Nephron (organoid): ENCODE measurements at regions not wholly inside any gene's neighbourhood (a gene's known extent, or its start where the extent isn't known, plus 50 kb on each side); places are given as distances from the start of the nearest gene placed in this dataset.
"Not testable (repeated sequence)": the region's sequence is repeated elsewhere in the genome, so short reads cannot be mapped to it uniquely, and the experiment has no call there.

Experiments
- H3K27ac Mint-ChIP-seq, 3 experiments: 2 replicates each; pipeline ENCODE4 v1.8.0; 2020; ENCODE audit warnings: mixed read lengths in 3 of 3, mild to moderate bottlenecking in 2 of 3, moderate library complexity in 1 of 3
- H3K27me3 Mint-ChIP-seq: 2 replicates; pipeline ENCODE4 v1.8.0; 2021; ENCODE audit warnings: low read depth, mild to moderate bottlenecking, moderate library complexity, mixed read lengths
- H3K36me3 Mint-ChIP-seq: 2 replicates; pipeline ENCODE4 v1.8.0; 2020; ENCODE audit warnings: low read depth, mixed read lengths
- H3K4me1 Mint-ChIP-seq: 2 replicates; pipeline ENCODE4 v1.8.0; 2020; ENCODE audit warnings: mixed read lengths
- H3K4me3 Mint-ChIP-seq, 3 experiments: 2 replicates each; pipeline ENCODE4 v1.8.0; 2020; ENCODE audit warnings: mild to moderate bottlenecking in 3 of 3, mixed read lengths in 3 of 3, moderate library complexity in 2 of 3
- H3K9me3 Mint-ChIP-seq: 2 replicates; pipeline ENCODE4 v1.8.0; 2020; ENCODE audit warnings: mixed read lengths
- TF ChIP-seq, protein P1 (sequence below), 3 experiments: fragments of 200-600 bp; sonication (generic); IDR thresholded peaks; one replicate each; pipeline ENCODE4 v1.5.0; 2021; ENCODE audit warnings: antibody characterized with exemption in 3 of 3; ENCODE audit not compliant: unreplicated experiment in 3 of 3

DNA sequence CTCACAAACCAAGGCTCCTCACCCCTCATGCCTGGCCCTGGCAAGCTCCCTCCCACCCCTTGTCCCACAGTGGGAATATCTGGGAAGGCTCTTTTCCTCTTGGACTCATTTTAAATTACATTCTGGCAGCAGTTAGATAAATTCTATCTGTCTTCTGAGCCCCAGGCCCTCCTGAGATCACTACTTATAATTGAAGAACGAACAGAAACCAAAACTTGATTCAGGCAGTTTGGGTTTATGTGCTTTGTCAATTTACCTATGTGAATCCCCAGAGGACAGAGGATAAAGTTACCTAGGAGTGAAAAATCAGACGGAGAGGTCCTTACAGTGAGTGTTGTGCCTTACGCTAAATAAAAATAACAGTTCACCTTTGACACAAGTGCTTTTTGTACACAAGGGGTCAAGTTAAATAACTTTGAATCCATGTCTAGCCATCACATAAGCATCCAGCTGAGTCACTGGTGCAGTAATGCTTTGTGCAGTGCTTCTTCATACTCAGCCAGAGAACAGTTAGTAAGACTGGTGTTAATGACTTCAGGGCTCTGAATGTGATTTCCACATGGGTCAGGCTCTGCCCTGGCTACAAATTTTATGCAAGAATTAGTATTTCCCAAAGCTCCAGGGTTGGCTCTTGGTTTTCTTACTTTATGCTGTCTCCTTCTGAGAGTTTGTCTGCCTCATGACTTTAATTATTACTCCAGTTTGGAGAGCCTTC, 329.3 kb downstream of the INSIG2 start:
- Mint-ChIP-seq H3K9me3 (peaks cover 32% of the 10 kb centered on the region), H3K4me3 (no peak overlapping the region), H3K27ac (no peak overlapping the region), H3K4me1 (no peaks in the 10 kb centered on the region), H3K36me3 (no peaks in the 10 kb centered on the region), H3K27me3 (peaks cover 5% of the 10 kb centered on the region)
- TF ChIP-seq, protein P1, sequence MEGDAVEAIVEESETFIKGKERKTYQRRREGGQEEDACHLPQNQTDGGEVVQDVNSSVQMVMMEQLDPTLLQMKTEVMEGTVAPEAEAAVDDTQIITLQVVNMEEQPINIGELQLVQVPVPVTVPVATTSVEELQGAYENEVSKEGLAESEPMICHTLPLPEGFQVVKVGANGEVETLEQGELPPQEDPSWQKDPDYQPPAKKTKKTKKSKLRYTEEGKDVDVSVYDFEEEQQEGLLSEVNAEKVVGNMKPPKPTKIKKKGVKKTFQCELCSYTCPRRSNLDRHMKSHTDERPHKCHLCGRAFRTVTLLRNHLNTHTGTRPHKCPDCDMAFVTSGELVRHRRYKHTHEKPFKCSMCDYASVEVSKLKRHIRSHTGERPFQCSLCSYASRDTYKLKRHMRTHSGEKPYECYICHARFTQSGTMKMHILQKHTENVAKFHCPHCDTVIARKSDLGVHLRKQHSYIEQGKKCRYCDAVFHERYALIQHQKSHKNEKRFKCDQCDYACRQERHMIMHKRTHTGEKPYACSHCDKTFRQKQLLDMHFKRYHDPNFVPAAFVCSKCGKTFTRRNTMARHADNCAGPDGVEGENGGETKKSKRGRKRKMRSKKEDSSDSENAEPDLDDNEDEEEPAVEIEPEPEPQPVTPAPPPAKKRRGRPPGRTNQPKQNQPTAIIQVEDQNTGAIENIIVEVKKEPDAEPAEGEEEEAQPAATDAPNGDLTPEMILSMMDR (IDR thresholded peaks at IDR 0.05; ENCODE audit: unreplicated experiment in 3 of 3): no peak

DNA sequence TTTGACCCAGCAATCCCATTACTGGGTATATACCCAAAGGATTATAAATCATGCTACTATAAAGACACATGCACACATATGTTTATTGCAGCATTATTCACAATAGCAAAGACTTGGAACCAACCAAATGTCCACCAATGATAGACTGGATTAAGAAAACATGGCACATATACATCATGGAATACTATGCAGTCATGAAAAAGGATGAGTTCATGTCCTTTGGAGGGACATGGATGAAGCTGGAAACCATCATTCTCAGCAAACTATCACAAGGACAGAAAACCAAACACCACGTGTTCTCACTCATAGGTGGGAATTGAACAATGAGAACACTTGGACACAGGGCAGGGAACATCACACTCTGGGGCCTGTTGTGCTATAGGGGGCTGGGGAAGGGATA, 326.9 kb downstream of the INSIG2 start:
- H3K4me3 Mint-ChIP-seq, H3K4me1 Mint-ChIP-seq: not testable (repeated sequence)

DNA sequence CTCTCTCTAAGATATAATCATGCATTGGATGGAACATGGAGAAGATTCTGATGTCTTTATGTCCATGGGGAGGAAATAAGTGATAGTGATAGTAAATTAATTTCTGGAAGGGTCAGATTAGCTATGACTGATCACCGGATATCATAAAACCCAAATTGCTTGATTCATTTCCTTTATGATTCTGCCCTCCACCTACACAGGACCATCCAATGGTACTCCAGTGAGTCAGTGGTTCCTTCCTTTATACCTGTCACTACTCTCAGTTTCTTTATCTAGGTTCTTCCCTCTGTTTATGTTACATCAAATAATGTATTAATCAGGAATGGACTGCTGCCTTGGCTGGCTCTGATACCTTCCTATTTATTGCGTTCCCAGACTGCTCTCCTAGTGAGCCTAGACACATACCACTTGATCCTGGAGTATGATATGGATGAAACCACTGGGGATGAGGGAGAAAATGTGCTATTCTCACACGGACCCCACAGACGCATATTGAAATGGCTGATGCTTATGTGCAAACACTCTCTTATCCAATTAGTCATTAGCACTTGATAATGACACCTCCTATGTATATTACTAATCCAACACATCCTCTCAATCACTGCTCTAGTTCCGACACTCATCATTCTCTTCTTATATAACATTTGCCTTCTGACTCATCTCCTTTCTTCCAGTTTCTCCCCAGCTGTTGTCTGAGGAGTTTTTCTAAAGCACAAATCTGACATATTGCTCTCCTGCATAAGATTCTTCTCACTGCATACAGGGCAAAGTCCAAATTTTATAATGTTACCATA, 315.6 kb downstream of the INSIG2 start:
- Mint-ChIP-seq H3K27ac (no peak overlapping the region), H3K27me3 (no peaks in the 10 kb centered on the region), H3K9me3 (peaks cover 24% of the 10 kb centered on the region), H3K4me3 (no peak overlapping the region), H3K36me3 (no peaks in the 10 kb centered on the region), H3K4me1 (no peaks in the 10 kb centered on the region)
- TF ChIP-seq, protein P1 (IDR thresholded peaks at IDR 0.05; ENCODE audit: unreplicated experiment in 3 of 3): no peak

More for the DNA sequence above, 326.9 kb downstream of the INSIG2 start:
- not testable (repeated sequence) for H3K27ac Mint-ChIP-seq, H3K36me3 Mint-ChIP-seq, H3K27me3 Mint-ChIP-seq
- peaks cover 25% of the 10 kb centered on the region for H3K9me3 Mint-ChIP-seq

DNA sequence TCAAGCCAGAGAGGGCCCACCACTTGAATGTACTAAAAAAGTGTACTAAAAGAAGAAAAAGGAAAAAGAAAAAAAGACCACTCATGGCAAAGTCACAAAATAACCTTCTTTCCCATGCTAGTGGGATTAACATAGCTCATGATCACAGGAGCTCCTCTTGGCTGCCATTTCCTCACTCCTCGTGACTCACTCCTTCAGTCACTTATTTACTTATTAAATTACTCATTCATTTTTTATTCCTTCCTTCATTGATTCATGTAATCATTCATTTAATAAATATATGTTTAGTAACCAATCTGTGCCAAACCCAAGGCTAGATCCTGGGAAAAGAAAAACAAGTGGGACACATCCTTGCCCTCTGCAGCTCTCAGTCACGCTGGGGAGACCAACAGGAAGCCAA, 300.5 kb downstream of the INSIG2 start:
- peak overlapping the region in 1 of 3 experiments; percentile 11 for H3K27ac Mint-ChIP-seq
- H3K36me3 Mint-ChIP-seq: no peaks in the 10 kb centered on the region
- H3K9me3 Mint-ChIP-seq: peaks cover 12% of the 10 kb centered on the region
- no peaks in the 10 kb centered on the region for H3K27me3 Mint-ChIP-seq
- TF ChIP-seq, protein P1 (IDR thresholded peaks at IDR 0.05; ENCODE audit: unreplicated experiment in 3 of 3): no peak
- no peaks in the 10 kb centered on the region for H3K4me1 Mint-ChIP-seq
- no peak overlapping the region for H3K4me3 Mint-ChIP-seq

DNA sequence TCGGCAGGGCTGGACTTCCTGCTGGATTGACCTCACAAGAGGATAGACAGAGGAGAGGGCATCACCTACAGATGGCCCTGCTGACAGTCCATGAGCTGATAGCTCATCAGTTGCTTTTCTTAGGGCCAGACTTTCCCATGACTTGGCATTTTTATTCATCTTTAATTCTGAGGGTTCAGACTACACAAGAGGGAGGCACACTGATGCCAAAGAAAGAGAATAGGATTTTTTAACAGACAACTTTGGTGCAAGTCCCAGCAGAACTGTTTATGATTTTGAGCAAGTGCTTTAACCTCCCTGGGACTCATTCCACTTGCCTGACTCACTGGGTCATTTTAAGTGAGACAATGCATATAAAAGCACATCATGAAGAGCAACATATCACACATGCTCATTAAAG, 299.2 kb downstream of the INSIG2 start:
- Mint-ChIP-seq H3K27me3 (no peaks in the 10 kb centered on the region), H3K36me3 (no peaks in the 10 kb centered on the region), H3K27ac (no peak overlapping the region), H3K4me1 (no peaks in the 10 kb centered on the region), H3K4me3 (no peak overlapping the region), H3K9me3 (peaks cover 12% of the 10 kb centered on the region)
- TF ChIP-seq, protein P1 (IDR thresholded peaks at IDR 0.05; ENCODE audit: unreplicated experiment in 3 of 3): no peak

DNA sequence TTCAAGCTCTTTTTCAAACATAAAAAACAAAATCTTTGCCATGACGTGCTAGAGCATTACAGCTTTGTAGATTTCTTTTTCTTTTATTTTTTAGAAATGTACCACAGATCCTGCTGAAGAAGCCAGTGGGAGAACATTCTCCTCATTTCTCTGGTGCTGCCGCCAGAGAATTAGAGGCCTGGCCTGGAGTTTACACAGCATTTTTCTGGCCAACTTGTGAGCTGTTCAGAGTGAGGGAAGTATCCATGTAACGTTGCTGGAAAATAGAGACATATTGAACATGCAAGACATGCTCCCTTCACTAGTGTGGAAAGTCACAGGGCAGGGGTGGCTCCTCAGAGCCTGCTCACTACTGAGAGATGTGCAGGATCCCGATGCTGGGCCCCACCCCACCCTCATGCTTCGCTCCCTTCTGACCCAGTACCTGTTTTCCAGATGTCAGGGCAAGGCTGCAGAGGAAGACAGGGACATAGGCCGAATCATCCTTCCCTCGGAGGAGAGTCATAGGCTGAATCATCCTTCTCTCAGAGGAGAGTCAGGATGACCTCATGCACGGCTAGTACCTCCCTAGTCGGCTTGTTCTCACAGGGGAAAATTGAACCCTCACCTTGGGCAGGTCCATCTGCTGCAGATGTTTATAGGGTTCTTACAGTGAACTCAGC, 298.5 kb downstream of the INSIG2 start:
- Mint-ChIP-seq H3K27ac (no peak overlapping the region), H3K4me3 (no peak overlapping the region), H3K9me3 (peaks cover 12% of the 10 kb centered on the region), H3K27me3 (no peaks in the 10 kb centered on the region), H3K36me3 (no peaks in the 10 kb centered on the region), H3K4me1 (no peaks in the 10 kb centered on the region)
- TF ChIP-seq, protein P1 (IDR thresholded peaks at IDR 0.05; ENCODE audit: unreplicated experiment in 3 of 3): no peak
